Tibial nerve (tissue), 3 donors: ENCODE measurements at regions not wholly inside any gene's neighbourhood (a gene's known extent, or its start where the extent isn't known, plus 50 kb on each side); places are given as distances from the start of the nearest gene placed in this dataset.

ENCODE experiments used
- POLR2A ChIP-seq, 2 donors: fragments of 450-650 bp; IDR thresholded peaks; one replicate each; pipeline ENCODE4 v1.6.1; 2017; ENCODE audit warnings: antibody characterized with exemption in 2 of 2, mild to moderate bottlenecking in 2 of 2, moderate library complexity in 2 of 2
- TF ChIP-seq, protein P1 (sequence below), 5 experiments: fragments of 200-600 bp in 3 of 5; fragments of 450-650 bp in 2 of 5; sonication (generic) in 3 of 5; IDR thresholded peaks; one replicate each; pipeline ENCODE4 v1.5.1; 2016 to 2019; ENCODE audit warnings: antibody characterized with exemption in 5 of 5, mild to moderate bottlenecking in 3 of 5, moderate library complexity in 2 of 5

DNA sequence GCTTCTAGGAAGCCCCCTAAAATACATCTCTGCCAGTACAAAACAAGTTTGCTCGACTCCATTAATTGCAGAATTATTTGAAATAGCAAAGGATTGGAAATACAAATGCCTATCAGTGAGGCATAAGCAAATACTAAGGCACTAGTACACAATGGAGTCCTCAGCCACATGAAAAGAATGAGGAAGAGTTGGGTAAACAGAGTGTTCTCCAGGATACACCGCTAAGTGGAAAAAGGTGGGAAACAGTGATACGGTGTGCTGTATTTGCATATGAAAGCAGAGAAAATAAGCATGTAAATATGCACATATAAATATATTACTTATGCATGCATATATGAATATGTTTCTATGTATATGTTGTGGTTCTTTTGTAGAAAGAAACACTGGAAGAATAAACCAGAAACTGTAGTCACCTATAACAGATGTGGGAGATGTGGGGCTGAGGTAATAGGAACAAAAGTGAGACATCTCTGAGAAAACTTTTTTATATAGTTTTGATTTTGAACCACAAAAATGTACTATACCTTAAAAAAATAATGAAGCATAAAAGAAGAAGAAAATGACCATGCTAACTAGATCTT, 143.4 kb upstream of the MYLIP start:
- no peak for TF ChIP-seq POLR2A (IDR thresholded peaks at IDR 0.05)
- TF ChIP-seq, protein P1, sequence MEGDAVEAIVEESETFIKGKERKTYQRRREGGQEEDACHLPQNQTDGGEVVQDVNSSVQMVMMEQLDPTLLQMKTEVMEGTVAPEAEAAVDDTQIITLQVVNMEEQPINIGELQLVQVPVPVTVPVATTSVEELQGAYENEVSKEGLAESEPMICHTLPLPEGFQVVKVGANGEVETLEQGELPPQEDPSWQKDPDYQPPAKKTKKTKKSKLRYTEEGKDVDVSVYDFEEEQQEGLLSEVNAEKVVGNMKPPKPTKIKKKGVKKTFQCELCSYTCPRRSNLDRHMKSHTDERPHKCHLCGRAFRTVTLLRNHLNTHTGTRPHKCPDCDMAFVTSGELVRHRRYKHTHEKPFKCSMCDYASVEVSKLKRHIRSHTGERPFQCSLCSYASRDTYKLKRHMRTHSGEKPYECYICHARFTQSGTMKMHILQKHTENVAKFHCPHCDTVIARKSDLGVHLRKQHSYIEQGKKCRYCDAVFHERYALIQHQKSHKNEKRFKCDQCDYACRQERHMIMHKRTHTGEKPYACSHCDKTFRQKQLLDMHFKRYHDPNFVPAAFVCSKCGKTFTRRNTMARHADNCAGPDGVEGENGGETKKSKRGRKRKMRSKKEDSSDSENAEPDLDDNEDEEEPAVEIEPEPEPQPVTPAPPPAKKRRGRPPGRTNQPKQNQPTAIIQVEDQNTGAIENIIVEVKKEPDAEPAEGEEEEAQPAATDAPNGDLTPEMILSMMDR (IDR thresholded peaks at IDR 0.05): no peak
